ENCODE measurements at regions not wholly inside any gene's neighbourhood (a gene's known extent, or its start where the extent isn't known, plus 50 kb on each side); places are given as distances from the start of the nearest gene placed in this dataset.

DNA sequence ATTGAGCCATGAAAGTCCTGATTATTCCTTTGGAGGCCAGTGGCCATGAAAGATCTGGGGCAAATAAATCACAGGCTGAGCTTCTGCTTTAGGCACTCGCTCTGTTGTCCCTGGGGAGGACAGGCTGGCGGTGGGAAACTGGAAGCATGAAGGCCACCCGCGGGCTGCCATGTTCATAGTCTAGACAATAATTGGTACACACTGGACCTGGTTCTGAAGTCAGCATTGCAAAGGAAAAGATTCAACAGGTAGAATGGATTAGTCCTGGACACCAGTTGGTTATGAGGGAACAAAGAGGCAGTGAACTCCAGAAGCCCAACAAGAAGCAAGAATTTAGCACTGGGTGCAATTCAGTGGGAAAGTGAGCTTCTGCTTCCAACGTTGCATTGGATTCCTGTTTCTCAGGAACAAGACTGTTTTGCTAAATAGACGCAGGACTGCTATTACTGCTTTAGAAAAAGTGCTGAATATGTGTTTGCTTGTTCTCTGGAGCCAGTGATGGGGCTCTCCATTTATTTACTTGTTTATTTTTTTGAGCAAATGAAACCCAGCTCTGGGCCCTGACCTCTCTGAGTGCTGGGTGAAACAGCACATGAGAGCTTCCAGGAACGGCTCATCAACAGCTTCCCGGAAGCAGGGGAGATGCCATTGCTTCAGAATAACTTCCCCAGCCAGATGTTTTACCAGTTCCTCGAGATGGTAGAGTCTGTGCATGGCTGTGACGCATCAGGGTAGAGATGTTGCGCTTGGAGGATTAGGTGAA is 336.4 kb downstream of the ZNF536 start:
- Histone ChIP-seq H3K36me3 (ENCODE audit: insufficient read depth, low read length) (no peaks in the 10 kb centered on the region), H3K27ac (ENCODE audit: low read depth, low read length) (no peak overlapping the region), H3K9me3 (ENCODE audit: low read depth, low read length) (no peaks in the 10 kb centered on the region), H3K4me3 (ENCODE audit: insufficient read depth, low read length) (no peak overlapping the region), H3K27me3 (ENCODE audit: insufficient read depth, low read length) (peaks cover 4% of the 10 kb centered on the region), H3K4me1 (ENCODE audit: insufficient read depth, low read length) (no peaks in the 10 kb centered on the region), H2AFZ (ENCODE audit: low read length) (no peak overlapping the region), H3K4me2 (ENCODE audit: insufficient read depth, low read length) (no peak overlapping the region), H4K20me1 (ENCODE audit: insufficient read depth, low read length) (no peaks in the 10 kb centered on the region), H3K79me2 (ENCODE audit: insufficient read depth, low read length) (no peaks in the 10 kb centered on the region)
- TF ChIP-seq, protein P1, sequence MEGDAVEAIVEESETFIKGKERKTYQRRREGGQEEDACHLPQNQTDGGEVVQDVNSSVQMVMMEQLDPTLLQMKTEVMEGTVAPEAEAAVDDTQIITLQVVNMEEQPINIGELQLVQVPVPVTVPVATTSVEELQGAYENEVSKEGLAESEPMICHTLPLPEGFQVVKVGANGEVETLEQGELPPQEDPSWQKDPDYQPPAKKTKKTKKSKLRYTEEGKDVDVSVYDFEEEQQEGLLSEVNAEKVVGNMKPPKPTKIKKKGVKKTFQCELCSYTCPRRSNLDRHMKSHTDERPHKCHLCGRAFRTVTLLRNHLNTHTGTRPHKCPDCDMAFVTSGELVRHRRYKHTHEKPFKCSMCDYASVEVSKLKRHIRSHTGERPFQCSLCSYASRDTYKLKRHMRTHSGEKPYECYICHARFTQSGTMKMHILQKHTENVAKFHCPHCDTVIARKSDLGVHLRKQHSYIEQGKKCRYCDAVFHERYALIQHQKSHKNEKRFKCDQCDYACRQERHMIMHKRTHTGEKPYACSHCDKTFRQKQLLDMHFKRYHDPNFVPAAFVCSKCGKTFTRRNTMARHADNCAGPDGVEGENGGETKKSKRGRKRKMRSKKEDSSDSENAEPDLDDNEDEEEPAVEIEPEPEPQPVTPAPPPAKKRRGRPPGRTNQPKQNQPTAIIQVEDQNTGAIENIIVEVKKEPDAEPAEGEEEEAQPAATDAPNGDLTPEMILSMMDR (IDR thresholded peaks at IDR 0.05; ENCODE audit: extremely low read depth, low read depth, low read length): no peak
- no peak for DNase-seq (ENCODE audit: insufficient read length, low spot score, missing footprints)

DNA sequence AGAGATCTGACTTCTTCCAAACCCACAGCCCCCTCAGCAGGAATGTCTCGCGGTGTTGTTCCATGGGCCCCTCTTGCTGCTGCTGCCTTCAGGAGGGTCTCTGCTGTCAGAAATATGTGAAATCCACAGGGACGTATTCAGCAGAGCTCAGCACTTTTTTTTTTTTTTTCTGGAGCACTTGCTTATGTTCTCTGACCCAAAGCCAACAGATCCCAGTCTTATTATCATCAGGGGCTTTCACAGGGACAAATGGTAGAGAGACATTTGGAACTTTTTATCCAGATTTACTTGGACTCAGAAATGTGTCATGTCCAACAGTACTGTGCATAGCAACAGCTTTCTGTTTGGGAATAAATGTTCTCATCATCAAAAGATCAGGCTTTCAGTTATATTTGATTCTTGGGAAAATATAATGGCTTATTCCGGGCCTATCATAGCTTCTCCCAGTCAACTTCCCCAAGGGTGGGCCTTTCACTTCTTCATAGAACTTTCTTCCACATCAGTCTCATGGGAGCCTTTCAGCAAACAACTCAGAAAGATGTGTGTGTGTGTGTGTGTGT is 332.7 kb downstream of the ZNF536 start:
- Histone ChIP-seq H4K20me1 (ENCODE audit: insufficient read depth, low read length) (no peaks in the 10 kb centered on the region), H2AFZ (ENCODE audit: low read length) (no peak overlapping the region), H3K4me1 (ENCODE audit: insufficient read depth, low read length) (no peaks in the 10 kb centered on the region), H3K79me2 (ENCODE audit: insufficient read depth, low read length) (no peaks in the 10 kb centered on the region), H3K36me3 (ENCODE audit: insufficient read depth, low read length) (no peaks in the 10 kb centered on the region), H3K27ac (ENCODE audit: low read depth, low read length) (no peak overlapping the region), H3K4me3 (ENCODE audit: insufficient read depth, low read length) (no peak overlapping the region), H3K4me2 (ENCODE audit: insufficient read depth, low read length) (no peak overlapping the region), H3K9me3 (ENCODE audit: low read depth, low read length) (no peaks in the 10 kb centered on the region), H3K27me3 (ENCODE audit: insufficient read depth, low read length) (no peaks in the 10 kb centered on the region)
- no peak for DNase-seq (ENCODE audit: insufficient read length, low spot score, missing footprints)
- TF ChIP-seq, protein P1 (IDR thresholded peaks at IDR 0.05; ENCODE audit: extremely low read depth, low read depth, low read length): no peak

DNA sequence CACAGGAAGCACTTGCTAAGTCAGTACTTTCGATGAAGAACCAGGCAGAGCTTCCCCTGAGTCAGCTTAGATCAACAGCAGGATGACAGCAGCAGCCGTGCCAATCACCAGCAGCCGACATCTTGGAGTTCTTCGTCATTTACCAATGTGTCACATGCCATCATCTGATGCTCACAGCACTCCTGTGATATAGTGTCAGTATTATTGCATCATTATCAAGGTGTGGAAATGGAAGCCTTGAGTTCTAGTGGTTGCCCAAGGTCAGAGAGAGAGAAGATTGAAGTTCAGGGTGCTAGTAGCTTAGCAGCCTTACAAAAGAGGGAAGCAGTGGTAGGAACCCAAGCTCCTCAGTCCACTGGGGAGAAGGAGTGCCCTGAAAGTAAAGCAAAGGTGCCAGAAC is 331.5 kb downstream of the ZNF536 start:
- no peaks in the 10 kb centered on the region for H4K20me1 ChIP-seq (ENCODE audit: insufficient read depth, low read length)
- H3K27me3 ChIP-seq (ENCODE audit: insufficient read depth, low read length): no peaks in the 10 kb centered on the region
- TF ChIP-seq, protein P1 (IDR thresholded peaks at IDR 0.05; ENCODE audit: extremely low read depth, low read depth, low read length): no peak
- H3K27ac ChIP-seq (ENCODE audit: low read depth, low read length): no peak overlapping the region
- DNase-seq (ENCODE audit: insufficient read length, low spot score, missing footprints): no peak
- no peaks in the 10 kb centered on the region for H3K79me2 ChIP-seq (ENCODE audit: insufficient read depth, low read length)
- H3K4me2 ChIP-seq (ENCODE audit: insufficient read depth, low read length): no peak overlapping the region
- H3K36me3 ChIP-seq (ENCODE audit: insufficient read depth, low read length): no peaks in the 10 kb centered on the region
- no peak overlapping the region for H3K4me3 ChIP-seq (ENCODE audit: insufficient read depth, low read length)
- no peaks in the 10 kb centered on the region for H3K9me3 ChIP-seq (ENCODE audit: low read depth, low read length)
- H2AFZ ChIP-seq (ENCODE audit: low read length): no peak overlapping the region
- H3K4me1 ChIP-seq (ENCODE audit: insufficient read depth, low read length): no peaks in the 10 kb centered on the region

DNA sequence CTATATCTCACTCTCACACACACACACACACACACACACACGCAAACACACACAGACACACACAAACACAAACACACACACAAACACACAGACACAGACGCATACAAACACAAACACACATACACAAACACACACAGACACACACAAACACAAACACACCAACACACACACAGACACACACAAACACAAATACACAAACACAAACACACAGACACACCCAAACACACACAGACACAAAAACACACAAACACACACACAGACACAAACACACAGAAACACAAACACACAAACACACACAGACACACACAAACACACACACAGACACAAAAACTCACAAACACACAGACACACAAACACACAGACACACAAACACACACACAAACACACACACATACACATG is 329.0 kb downstream of the ZNF536 start:
- Histone ChIP-seq H3K4me1 (ENCODE audit: insufficient read depth, low read length) (no peaks in the 10 kb centered on the region), H3K27ac (ENCODE audit: low read depth, low read length) (no peak overlapping the region), H3K9me3 (ENCODE audit: low read depth, low read length) (no peaks in the 10 kb centered on the region), H2AFZ (ENCODE audit: low read length) (no peak overlapping the region), H3K4me2 (ENCODE audit: insufficient read depth, low read length) (no peak overlapping the region), H3K79me2 (ENCODE audit: insufficient read depth, low read length) (no peaks in the 10 kb centered on the region), H3K27me3 (ENCODE audit: insufficient read depth, low read length) (no peaks in the 10 kb centered on the region), H3K36me3 (ENCODE audit: insufficient read depth, low read length) (no peaks in the 10 kb centered on the region), H4K20me1 (ENCODE audit: insufficient read depth, low read length) (no peaks in the 10 kb centered on the region), H3K4me3 (ENCODE audit: insufficient read depth, low read length) (no peak overlapping the region)
- TF ChIP-seq, protein P1 (IDR thresholded peaks at IDR 0.05; ENCODE audit: extremely low read depth, low read depth, low read length): no peak
- no peak for DNase-seq (ENCODE audit: insufficient read length, low spot score, missing footprints)
